ENCODE measurements at regions not wholly inside any gene's neighbourhood (a gene's known extent, or its start where the extent isn't known, plus 50 kb on each side); places are given as distances from the start of the nearest gene placed in this dataset.

GRCh38 chr9:82206946-82207345 is 218.4 kb downstream of the SPATA31D1 start:
- H3K9ac ChIP-seq (ENCODE audit: low read length) = no peak overlapping the region
- ATAC-seq (ENCODE audit: low read depth) = no peak

More at GRCh38 chr9:82206946-82207345, 218.4 kb downstream of the SPATA31D1 start:
- ChIA-PET CTCF (no interaction called here), POLR2A (no interaction called here)
- no peaks in the 10 kb centered on the region for H3K27me3 Mint-ChIP-seq
- Histone ChIP-seq H4K20me1 (ENCODE audit: control insufficient read depth, insufficient read depth, low read length, poor library complexity, severe bottlenecking) (no peaks in the 10 kb centered on the region), H3K9me3 (ENCODE audit: control extremely low read depth in 1 of 3, control insufficient read depth in 2 of 3, insufficient read depth in 1 of 3, low read length in 2 of 3) (peaks cover 0 to 8% (median 4%) of the 10 kb centered on the region in 3 donors), H3K4me2 (replicated peaks; ENCODE audit: low read depth, low read length, poor library complexity, severe bottlenecking) (no peak overlapping the region), H3K79me2 (ENCODE audit: control insufficient read depth, insufficient read depth, low read length) (no peaks in the 10 kb centered on the region), H3K36me3 (replicated peaks in 1 of 2; ENCODE audit: control extremely low read depth in 1 of 2, control insufficient read depth in 1 of 2, extremely low read depth in 1 of 2, insufficient read depth in 2 of 2, low read length in 1 of 2) (no peaks in the 10 kb centered on the region), H2AFZ (ENCODE audit: insufficient read depth, low read depth, low read length, poor library complexity, severe bottlenecking) (no peak overlapping the region), H3K27me3 (replicated peaks in 1 of 4; ENCODE audit: control extremely low read depth in 1 of 4, control insufficient read depth in 3 of 4, insufficient read depth in 4 of 4, low read length in 3 of 4) (no peaks in the 10 kb centered on the region), H3K4me3 (ENCODE audit: control extremely low read depth in 1 of 5, extremely low read depth in 1 of 5, insufficient read depth in 1 of 5, low read depth in 2 of 5, low read length in 4 of 5) (no peak overlapping the region), H3K27ac (ENCODE audit: low read length in 2 of 2) (no peak overlapping the region), H3K4me1 (ENCODE audit: control insufficient read depth in 2 of 2, insufficient read depth in 2 of 2, low read length in 2 of 2) (peaks cover 7 to 12% of the 10 kb centered on the region in 2 donors)
- H3K27ac Mint-ChIP-seq = no peak overlapping the region
- no peak for TF ChIP-seq EZH2 (IDR thresholded peaks at IDR 0.05; ENCODE audit: borderline replicate concordance, insufficient read depth, low read depth, low read length, poor library complexity, severe bottlenecking)
- TF ChIP-seq CTCF (IDR thresholded peaks at IDR 0.05) = no peak
- H3K4me1 Mint-ChIP-seq = peaks cover 28% of the 10 kb centered on the region
- DNase-seq = no peak
- intact Hi-C loops (cut with micrococcal nuclease) = no loop called here
- WGBS (ENCODE audit: insufficient coverage) = no CpG with 5 or more reads among the region's 1 CpG
- no peak overlapping the region for H3K4me3 Mint-ChIP-seq
- H3K9me3 Mint-ChIP-seq (ENCODE audit: insufficient read depth) = peaks cover 4% of the 10 kb centered on the region
